NCI-H146 treated with DMSO at 0.1 percent for 48 hours (cell line): ENCODE measurements at regions not wholly inside any gene's neighbourhood (a gene's known extent, or its start where the extent isn't known, plus 50 kb on each side); places are given as distances from the start of the nearest gene placed in this dataset.
"Not testable (repeated sequence)": the region's sequence is repeated elsewhere in the genome, so short reads cannot be mapped to it uniquely, and the experiment has no call there.

Experiments used
- DNase-seq: peaks from one replicate; lab custom pipeline; 2025; ENCODE audit not compliant: unreplicated experiment; lab: John Stamatoyannopoulos, UW

DNA sequence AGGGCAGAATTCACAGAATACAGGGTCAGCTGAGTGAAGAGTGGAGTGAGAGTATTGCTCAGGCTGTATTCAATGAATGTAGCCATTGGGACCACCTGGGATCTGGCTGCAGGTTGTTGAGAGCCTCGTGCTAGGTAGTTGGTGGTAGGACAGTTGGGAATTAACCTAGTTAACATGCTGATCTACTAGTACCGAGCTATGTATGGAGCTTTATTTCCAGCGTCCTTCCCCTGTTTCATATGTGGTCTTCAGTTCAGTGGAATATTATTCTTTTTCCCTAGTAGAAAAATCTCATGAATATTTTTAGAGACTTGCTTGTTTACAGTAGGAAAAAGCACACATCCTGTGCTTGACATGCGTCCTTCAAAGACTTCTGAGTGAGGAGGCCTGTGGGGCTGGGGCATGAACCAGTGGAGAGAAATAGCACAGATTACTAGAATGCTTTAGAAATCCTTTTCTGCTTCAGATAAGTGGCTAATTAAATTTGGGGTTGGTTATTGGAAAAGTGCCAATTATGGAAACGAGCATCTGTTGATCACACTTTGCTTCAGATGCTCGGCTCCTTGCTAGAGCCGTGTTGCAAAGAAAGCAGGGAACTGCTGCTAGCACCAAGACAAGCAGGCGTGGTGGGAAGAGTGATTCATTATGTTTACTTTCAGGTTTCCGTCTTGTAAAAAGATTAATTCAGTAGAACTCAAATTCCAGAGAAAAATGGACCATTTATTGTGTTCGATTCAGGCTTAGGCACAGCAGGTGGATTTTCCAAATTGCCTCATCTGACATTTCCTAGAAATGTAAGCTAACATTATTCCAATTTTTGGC is 53.6 kb downstream of the ARF6 start:
- peak; percentile 48 for DNase-seq

DNA sequence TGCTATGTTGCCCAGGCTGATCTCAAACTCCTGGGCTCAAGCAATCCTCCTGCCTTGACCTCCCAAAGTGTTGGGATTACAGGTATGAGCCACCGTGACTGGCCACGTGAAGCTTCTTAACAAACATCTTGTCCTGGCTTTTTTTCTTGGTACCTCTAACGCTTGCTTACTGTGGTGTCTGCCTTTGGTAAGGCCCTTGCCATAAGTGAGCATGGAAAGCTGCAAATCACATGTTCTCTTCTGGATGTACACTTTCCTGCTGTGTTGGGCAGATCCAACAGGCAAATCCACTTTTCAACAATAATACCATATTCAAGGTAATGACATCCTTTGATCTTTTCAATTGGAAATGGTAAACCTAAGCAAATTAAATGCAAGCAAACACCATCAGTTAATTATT is 54.6 kb downstream of the ARF6 start:
- DNase-seq = peak; percentile 61

DNA sequence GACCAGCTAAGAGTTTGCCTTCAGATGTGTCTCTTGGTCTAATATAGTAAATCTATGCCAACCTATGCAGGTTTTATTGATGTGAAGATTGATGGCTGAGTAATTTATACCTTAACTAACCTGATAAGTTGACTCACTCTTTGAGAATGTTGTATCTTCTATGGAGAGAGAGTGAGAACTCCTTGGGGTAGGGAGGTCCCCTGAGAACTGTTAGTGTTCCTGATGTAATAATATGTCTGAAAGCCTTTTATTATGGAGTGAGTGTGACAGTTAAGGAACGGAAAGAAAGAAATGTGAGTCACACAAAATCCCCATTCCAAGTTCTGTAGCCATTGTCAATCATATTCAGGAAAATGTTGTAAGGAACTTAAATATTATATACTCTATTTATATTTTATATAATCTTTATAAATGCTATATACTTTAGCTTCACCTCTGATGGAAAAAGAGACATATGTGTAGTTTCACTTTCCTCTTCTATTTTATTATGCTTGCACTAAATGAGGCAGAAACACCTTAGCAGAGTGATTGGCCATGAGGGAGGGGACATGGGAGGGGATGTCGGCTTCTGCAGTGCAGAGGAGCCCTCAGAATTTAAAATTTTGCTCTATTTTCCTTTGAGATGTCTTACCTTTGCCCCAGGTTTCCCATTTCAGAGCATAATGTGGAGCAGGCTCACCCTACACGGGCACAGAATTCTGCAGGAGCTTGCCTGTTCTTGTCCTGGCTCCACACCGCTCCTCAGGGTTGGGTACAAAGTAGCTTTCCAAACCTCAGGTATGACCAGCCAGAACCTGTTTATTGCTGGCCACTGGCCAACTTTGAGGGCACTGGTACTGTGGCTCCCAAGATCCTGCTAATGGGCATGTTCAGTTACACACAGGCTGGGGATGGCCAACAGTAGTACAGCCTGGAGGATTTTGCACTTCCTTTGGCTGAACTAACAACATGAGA is 57.7 kb downstream of the ARF6 start:
- no peak for DNase-seq

DNA sequence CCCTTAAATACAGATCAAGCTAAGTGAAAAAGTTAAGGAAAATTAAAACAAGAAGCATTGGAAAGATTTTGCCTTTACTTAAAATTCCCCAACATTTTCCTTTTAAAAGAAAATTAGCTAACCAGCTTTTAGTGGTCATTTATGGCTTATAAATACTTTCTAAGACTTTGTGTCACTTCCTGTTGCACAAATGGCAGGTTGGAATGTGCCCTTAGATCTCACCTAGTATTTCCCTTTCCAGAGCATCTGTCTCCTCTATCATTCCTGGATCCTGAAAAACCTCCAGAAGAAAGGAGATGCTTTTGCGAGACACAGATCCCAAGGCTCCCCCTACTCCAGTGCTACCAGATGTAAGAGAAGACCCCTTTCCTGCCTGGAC is 58.3 kb downstream of the ARF6 start:
- DNase-seq = no peak

DNA sequence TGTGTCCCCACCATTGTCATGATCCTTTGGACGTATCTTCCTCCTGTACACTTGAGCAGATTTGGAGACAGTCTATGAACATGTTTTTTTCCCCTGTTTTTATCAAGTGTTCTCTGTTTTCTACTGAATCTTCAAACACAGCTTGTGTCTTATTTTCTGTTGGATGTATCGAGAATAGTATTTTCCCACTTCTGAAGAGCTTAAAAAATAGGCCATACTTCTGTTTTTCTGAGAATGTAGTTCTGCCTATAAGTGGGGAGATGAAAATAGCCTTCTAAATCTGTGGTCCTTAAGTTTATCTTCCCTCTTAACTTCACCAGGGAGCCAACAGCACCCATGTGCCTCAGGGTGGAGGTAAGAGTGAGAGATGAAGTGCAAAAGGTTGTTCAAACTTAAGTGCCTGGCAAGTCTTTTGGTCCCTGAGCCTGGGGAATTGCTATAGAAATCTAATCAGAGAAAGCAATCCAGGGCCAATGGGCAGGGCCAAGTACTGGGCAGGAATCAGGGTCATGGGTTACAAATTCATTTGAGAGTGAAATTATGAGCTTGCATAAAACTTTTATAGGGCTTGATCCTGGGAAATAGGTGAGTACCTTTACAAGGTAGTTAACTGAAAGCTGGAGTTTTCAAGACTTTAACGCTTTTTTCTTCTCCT is 58.9 kb downstream of the ARF6 start:
- DNase-seq = no peak

DNA sequence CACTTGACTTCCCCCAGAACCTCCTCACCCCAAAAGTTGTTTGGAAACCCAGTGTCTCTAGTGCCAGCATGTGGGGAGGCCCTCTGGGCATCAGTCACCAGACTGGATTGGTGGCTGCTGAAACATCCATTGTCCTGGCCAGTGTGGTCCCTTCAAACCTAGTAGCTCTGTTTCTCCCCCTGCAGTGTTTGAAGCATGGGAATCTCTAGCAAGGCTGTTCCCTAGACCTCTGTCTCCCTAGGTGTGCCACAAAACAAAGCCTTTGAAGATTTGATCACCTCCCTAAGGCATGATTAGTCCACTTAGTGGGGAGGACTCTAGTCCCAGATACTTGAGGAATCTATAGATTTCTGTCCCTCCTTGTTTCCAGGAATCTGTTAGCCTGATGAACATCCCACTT is 60.3 kb downstream of the ARF6 start:
- DNase-seq = no peak

DNA sequence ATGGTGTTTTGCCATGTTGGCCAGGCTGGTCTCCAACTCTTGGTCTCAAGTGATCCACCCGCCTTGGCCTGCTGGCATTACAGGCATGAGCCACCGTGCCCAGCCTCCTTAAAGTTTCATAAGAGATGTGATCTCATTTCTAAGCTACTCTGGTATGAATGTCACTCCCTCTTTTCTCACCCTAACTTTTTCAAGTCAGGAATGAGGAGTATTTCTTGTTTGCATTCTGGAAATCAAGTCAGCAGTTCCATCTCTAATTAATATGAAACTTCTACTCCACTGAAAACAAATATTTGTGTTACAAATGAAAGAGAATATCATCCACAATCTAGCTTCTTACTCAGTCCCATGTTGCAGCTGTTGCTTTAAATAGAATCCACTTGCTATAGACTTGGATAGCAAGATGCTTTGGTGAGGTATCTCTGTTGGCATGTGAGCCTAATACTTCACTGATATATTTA is 61.3 kb downstream of the ARF6 start:
- DNase-seq = no peak

DNA sequence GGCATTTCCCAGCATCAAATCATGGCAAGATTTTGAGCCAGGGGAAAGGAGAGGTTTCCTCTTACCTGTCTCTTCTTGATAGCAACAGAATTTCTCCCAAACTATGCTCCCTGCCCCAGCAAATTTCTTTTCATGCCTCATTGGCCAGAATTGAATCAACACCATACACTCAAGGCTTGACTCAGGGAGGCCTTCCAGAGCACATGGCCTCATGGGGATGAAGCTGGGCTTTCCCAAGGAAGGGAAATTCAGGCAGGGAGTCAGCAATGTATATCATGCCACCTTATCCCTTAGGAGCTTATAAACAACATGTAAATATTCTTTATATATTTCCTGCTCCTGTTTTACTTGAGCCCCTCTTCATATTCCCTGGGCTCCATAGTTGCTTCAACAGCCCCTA is 62.1 kb downstream of the ARF6 start:
- DNase-seq = no peak

DNA sequence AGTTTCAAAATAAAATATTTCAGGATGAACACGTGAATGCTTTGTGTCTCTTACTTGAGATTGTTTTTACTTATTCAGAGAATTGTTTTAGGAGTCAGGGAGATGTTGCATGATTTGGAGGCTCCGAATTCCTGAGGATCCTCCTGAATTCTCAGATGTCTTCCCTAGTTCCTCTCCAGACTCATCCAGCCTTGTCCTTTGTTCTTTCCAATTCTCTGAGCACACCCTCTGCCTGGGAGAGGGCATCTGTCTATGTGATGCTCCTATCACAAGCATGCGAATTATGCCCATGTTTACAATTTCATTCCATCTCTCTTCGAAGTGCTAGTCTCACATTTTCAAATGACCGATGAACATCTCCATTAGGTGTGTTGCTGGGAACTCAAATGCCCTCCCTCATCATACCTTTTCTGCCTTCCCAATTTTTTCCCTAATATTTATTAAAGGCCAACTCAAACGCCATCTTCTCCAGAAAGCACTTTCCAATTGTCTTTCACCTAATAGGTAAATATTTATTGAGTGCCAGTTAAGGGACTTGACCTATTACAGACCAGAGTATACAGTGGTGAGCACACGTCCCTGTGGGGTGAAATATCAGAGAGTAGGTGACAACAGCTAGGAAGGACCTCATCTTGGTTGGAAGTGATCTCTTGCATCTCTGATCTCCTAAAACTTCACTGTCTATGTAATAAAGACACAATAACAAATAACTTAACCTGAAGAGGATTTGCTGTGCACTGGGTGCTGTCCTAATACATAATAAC is 64.4 kb downstream of the ARF6 start:
- DNase-seq = no peak

DNA sequence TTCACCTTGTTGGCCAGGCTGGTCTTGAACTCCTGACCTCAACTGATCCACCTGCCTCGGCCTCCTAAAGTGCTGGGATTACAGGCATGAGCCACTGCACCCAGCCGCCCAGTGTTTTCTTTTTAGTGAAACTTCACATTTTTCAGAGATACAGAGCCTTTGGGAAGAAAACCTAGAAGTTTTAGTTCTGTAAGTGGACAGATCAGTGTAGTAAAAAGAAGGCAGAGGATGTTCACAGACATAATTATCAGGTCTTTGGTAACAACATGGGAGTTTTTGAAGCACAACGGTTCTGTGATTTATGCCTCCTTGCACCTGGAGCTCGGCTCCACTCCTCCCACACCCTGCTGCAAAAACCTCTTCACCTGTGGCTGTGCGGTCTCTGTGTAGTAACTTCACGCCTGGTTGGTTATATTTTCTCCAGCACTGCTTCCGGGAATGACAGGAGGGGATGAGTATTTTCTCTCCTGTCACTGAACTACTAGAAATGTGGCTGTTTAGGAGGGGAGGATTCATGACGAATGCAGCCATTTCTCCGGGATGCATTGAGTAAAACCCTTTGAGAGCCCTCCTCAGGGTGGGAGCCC is 67.0 kb downstream of the ARF6 start:
- DNase-seq = peak; percentile 54

DNA sequence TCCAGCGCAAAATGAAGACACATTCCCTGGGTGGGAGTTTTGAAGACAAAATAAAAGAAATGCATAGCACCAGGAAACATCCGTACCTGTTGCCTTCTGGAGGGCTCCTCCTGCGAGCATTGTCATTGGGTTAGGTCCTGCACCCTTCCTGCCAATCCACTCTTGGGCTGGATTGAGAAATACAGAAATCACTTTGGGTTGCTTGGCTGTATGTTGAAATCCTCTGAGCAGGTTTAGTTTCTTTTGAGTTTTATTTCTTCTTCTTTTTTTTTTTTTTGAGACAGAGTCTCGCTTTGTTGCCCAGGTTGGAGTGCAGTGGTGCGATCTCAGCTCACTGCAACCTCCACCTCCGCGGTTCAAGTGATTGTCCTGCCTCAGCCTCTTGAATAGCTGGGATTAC is 67.6 kb downstream of the ARF6 start:
- DNase-seq = no peak

DNA sequence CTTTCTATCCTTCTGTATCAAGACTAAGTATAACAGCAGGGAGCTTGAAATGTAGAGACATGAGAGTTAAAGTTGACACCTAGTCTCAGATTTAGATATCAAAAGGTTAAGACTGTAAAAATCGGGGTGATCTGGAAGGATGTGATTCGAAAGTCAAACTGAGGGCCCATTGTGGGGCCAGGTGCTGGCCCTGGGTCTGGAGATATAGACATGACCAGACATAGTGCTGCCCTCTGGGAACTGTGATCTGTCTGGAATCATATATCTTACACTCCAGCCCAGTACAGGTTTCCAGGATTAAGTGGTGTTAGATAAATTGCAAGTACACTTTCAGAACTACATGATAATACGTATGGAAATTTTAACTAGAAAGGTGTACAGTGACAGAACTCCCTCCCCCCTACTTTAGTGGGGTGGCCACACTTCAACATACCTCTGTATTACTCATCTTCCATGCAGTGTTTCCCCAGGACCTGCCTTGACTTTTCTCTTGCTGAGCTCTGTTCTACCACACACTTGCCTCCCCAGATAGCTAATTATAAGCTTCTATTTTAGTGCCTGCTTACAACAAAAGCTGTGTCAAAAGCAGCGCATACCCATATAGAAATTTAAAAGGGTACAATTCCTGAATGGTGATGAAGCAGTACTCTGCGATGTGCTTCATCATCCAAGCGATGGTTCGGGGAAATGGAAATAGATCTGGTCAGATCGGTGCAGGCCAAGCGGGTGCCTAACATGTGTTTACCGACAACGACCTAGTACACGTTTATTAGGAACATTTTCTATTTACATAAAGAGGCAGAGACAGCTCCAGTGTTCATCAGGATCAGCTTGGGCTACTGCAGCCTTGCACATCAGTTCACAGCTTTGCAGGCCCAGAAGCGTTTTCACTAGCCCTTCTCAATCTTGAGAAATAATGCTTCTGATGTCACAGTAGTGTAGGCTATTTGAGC is 68.7 kb downstream of the ARF6 start:
- DNase-seq = no peak

DNA sequence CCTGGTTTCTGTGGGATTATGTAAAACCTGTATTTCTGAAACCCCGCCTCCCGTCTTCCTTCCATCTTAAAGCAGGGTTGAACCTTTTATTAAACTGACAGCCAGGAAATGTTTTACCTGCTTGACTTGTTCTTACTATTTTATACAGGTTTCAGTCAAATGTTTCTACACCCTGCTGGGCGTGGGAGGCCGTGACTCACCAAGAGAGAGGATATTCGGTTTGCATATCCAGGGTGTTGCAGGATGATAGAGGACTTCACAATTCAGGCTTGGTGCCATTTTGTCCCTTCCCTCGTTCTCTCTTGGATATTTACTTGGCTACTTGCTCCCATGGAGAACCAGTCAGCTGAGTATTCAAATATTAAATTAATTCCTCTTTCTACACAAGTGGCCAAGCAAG is 69.7 kb downstream of the ARF6 start:
- no peak for DNase-seq

DNA sequence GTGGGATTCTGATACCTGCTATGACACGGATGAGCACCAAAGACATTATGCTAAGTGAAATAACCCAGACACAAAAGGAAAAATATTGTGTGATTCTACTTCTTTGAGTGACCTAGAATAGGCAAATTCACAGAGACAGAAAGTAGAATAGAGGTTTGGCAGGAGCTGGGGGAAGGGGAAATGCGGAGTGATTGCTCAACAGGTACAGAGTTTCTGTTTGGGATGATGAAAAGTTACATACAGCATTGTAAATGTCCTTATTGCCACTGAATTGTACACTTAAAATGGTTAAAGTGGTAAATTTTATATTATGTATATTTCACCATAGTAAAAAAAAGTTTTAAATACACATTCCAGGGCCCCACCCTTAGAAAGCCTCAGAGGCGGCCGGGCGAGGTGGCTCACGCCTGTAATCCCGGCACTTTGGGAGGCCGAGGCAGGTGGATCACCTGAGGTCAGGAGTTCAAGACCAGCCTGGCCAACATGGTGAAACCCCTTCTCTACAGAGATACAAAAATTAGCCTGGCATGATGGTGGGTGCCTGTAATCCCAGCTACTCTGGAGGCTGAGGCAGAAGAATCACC is 72.3 kb downstream of the ARF6 start:
- DNase-seq = not testable (repeated sequence)

DNA sequence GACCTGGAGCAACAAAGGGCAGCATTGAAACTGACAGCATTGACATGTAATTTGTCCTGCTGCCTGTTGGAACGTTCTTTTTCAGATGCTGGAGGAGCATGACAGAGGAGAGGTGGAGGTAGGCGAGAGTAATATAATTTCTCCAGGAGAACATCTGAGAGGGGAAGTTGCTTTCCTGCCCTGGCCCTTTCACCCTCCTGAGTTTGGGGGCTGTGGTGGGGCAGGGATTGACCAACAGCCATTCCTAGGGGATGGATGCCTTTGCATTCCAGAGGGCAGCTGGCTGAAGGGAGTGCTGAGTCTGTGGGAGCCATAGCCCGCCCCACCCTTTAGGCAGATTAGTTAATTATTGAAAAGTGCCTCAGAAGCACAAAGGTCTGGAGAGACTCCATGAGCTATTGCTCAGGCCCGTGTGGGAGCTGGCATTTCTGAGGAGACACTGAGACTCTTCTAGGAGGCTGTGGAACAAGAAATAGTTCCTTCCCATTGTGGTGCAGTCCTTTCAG is 73.5 kb downstream of the ARF6 start:
- DNase-seq = no peak

DNA sequence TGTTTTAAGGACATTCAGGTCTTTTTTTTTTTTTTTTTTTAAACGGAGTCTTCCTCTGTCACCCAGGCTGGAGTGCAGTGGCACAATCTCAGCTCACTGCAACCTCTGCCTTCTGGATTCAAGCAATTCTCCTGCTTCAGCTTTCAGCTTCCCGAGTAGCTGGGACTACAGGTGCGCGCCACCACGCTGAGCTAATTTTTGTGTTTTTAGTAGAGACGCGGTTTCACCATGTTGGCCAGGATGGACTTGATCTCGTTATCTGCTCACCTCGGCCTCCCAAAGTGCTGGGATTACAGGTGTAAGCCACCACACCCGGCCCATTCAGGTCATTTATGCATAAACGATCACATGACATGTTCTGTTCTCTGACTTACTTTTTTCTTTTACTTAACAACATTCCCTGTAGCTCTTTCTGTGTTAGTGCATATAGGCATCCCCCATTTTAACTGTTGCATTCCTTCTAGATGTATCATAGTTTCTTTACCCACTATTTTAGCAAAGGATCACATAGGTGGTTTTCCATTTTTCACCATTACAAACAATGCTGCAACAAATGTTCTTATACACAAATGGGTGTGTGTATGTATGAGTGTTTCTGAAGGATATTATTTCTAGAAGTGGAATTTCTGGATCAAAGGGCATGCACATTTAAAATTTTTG is 74.2 kb downstream of the ARF6 start:
- DNase-seq = no peak

DNA sequence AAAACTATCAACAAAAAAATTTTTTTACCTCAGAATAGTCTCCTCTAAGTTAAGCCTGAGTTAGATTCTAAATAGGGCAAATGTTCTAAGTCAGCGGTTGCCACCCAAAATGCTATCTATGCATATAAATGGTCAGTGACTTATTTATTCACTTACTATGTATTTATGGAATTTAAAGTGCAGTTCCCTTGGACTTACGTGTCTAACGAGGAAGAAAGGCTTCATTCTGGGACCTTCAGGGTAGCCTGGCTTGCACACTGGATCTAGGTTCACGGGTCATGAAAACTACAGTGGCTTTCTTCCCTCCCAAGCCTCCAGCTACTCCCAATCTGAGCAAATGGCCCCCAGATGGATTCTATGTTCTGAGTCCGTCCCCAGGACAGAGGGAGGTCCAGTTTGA is 77.1 kb downstream of the ARF6 start:
- DNase-seq = no peak

DNA sequence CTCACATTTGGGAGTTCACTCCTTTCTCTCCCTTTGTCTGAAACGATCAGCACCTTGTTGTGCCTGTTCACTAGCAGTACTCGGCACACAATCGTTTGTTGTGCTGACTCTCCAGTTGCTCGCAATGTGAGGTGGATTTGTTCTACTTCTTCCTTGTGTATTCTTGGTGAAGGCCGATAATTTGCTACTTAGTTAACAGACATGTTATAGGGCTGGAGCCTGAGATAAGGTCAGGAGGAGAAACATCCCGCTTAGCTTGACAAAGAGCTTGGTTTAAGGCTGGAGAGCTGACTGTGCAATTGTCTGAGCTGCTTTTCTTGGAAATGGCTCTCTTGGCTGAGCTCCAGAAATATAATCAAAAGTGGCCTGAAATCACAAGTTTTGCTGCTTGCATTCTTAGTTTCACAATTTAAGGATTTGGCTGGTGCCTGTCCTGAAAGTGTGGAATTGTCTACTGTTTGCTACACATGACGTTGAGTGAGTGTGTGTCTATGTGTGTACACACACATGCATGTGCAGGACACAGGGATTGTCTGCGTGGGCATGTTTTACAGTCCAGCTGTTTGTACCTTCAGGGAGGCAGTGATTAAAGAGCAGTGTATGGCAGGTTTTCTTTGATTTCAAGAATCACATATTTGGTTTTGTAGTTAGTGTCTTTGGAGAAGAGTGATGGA is 77.7 kb downstream of the ARF6 start:
- DNase-seq = no peak
